ENCODE measurements at regions not wholly inside any gene's neighbourhood (a gene's known extent, or its start where the extent isn't known, plus 50 kb on each side); places are given as distances from the start of the nearest gene placed in this dataset.
"Not testable (repeated sequence)": the region's sequence is repeated elsewhere in the genome, so short reads cannot be mapped to it uniquely, and the experiment has no call there.

GRCh38 chr20:1742049-1742434 is 84.5 kb upstream of the SIRPG start:
- not testable (repeated sequence) for TF ChIP-seq CTCF (IDR thresholded peaks at IDR 0.05; ENCODE audit: low read depth, low read length); EZH2phosphoT487 (IDR thresholded peaks at IDR 0.05; ENCODE audit: low read depth)
